Naive B cell (primary cell): ENCODE measurements at regions not wholly inside any gene's neighbourhood (a gene's known extent, or its start where the extent isn't known, plus 50 kb on each side); places are given as distances from the start of the nearest gene placed in this dataset.
A peak's percentile ranks its signal among the peaks of the same experiment; 100 is the strongest.
"Not testable (repeated sequence)": the region's sequence is repeated elsewhere in the genome, so short reads cannot be mapped to it uniquely, and the experiment has no call there.

Experiments used
- ATAC-seq, 2 donors: fragments of 150-1000 bp; cut with Tn5 transposase; 2 replicates each; pipeline ENCODE4 v1.10.0; 2021; ENCODE audit warnings: low read depth in 2 of 2, mild to moderate bottlenecking in 2 of 2, moderate library complexity in 2 of 2
- DNase-seq: peaks from one replicate; pipeline ENCODE4 v3.0.0; 2022
- H3K27ac Mint-ChIP-seq, 6 donors: one replicate each; pipeline ENCODE4 v1.8.0; 2020 to 2022; ENCODE audit warnings: mild to moderate bottlenecking in 6 of 6, mixed read lengths in 6 of 6, moderate library complexity in 5 of 6, inconsistent platforms in 2 of 6
- H3K27me3 Mint-ChIP-seq, 3 donors: one replicate each; pipeline ENCODE4 v1.8.0; 2021 to 2022; ENCODE audit warnings: mixed read lengths in 3 of 3, mild to moderate bottlenecking in 1 of 3
- H3K36me3 Mint-ChIP-seq, 2 donors: one replicate each; pipeline ENCODE4 v1.8.0; 2020 to 2022; ENCODE audit warnings: mixed read lengths in 2 of 2, inconsistent platforms in 1 of 2, mild to moderate bottlenecking in 1 of 2
- H3K4me1 Mint-ChIP-seq, 3 donors: one replicate each; pipeline ENCODE4 v1.8.0; 2020 to 2022; ENCODE audit warnings: mixed read lengths in 3 of 3, inconsistent platforms in 1 of 3, mild to moderate bottlenecking in 1 of 3, moderate library complexity in 1 of 3
- H3K4me3 Mint-ChIP-seq, 8 donors: one replicate each; pipeline ENCODE4 v1.8.0; 2020 to 2022; ENCODE audit warnings: mild to moderate bottlenecking in 8 of 8, mixed read lengths in 8 of 8, moderate library complexity in 8 of 8, inconsistent platforms in 2 of 8
- H3K9me3 Mint-ChIP-seq, 7 donors: one replicate each; pipeline ENCODE4 v1.8.0; 2020 to 2022; ENCODE audit warnings: mixed read lengths in 7 of 7, mild to moderate bottlenecking in 5 of 7, inconsistent platforms in 2 of 7, moderate library complexity in 1 of 7

- ATAC-seq = no peak
- Mint-ChIP-seq H3K27me3 (peaks cover 3 to 8% (median 7%) of the 10 kb centered on the region in 3 donors), H3K36me3 (no peaks in the 10 kb centered on the region), H3K9me3 (peaks cover 0 to 4% (median 0%) of the 10 kb centered on the region in 7 donors), H3K4me3 (no peak overlapping the region), H3K27ac (no peak overlapping the region), H3K4me1 (no peaks in the 10 kb centered on the region)
- no peak for DNase-seq
These were observed 55.7 kb upstream of the RNPC3 start for GRCh38 chr1:103469801-103470200.

- H3K4me3 Mint-ChIP-seq = no peak overlapping the region
- H3K27ac Mint-ChIP-seq = no peak overlapping the region
- H3K9me3 Mint-ChIP-seq = peaks cover 0 to 4% (median 0%) of the 10 kb centered on the region in 7 donors
- H3K36me3 Mint-ChIP-seq = no peaks in the 10 kb centered on the region
- H3K27me3 Mint-ChIP-seq = peaks cover 6 to 8% (median 7%) of the 10 kb centered on the region in 3 donors
- ATAC-seq (no peak), DNase-seq (no peak)
- no peaks in the 10 kb centered on the region for H3K4me1 Mint-ChIP-seq
These were observed 58.4 kb upstream of the RNPC3 start for GRCh38 chr1:103467100-103467499.

- no peaks in the 10 kb centered on the region for H3K4me1 Mint-ChIP-seq
- no peaks in the 10 kb centered on the region for H3K36me3 Mint-ChIP-seq
- DNase-seq (no peak), ATAC-seq (no peak)
- no peaks in the 10 kb centered on the region for H3K9me3 Mint-ChIP-seq
- peaks cover 0 to 3% (median 0%) of the 10 kb centered on the region in 3 donors for H3K27me3 Mint-ChIP-seq
- H3K4me3 Mint-ChIP-seq = no peak overlapping the region
- no peak overlapping the region for H3K27ac Mint-ChIP-seq
These were observed 64.1 kb upstream of the RNPC3 start for GRCh38 chr1:103461161-103462105.

- Mint-ChIP-seq H3K27ac (no peak overlapping the region), H3K4me1 (no peaks in the 10 kb centered on the region), H3K9me3 (no peaks in the 10 kb centered on the region), H3K4me3 (no peak overlapping the region), H3K27me3 (peaks cover 0 to 3% (median 0%) of the 10 kb centered on the region in 3 donors), H3K36me3 (no peaks in the 10 kb centered on the region)
- DNase-seq (no peak), ATAC-seq (no peak)
These were observed 65.0 kb upstream of the RNPC3 start for GRCh38 chr1:103460511-103460910.

- DNase-seq = no peak
- Mint-ChIP-seq H3K9me3 (no peaks in the 10 kb centered on the region), H3K36me3 (no peaks in the 10 kb centered on the region), H3K4me3 (no peak overlapping the region), H3K4me1 (no peaks in the 10 kb centered on the region), H3K27ac (no peak overlapping the region), H3K27me3 (peaks cover 0 to under 1% (median 0%) of the 10 kb centered on the region in 3 donors)
- ATAC-seq = no peak
These were observed 66.2 kb upstream of the RNPC3 start for GRCh38 chr1:103459346-103459745.

GRCh38 chr1:103457886-103458455, 67.5 kb upstream of the RNPC3 start:
- H3K4me3 Mint-ChIP-seq = no peak overlapping the region
- H3K9me3 Mint-ChIP-seq = no peaks in the 10 kb centered on the region
- H3K27me3 Mint-ChIP-seq = no peaks in the 10 kb centered on the region
- no peaks in the 10 kb centered on the region for H3K4me1 Mint-ChIP-seq
- H3K36me3 Mint-ChIP-seq = no peaks in the 10 kb centered on the region
- no peak for DNase-seq
- H3K27ac Mint-ChIP-seq = no peak overlapping the region
- no peak for ATAC-seq

GRCh38 chr1:103448560-103448959, 76.9 kb upstream of the RNPC3 start:
- H3K4me3 Mint-ChIP-seq = no peak overlapping the region
- no peak for DNase-seq
- no peak overlapping the region for H3K27ac Mint-ChIP-seq
- H3K4me1 Mint-ChIP-seq = no peaks in the 10 kb centered on the region
- H3K9me3 Mint-ChIP-seq = peaks cover 0 to 4% (median 0%) of the 10 kb centered on the region in 7 donors
- peaks cover 0 to 3% (median 0%) of the 10 kb centered on the region in 3 donors for H3K27me3 Mint-ChIP-seq
- no peak for ATAC-seq
- H3K36me3 Mint-ChIP-seq = no peaks in the 10 kb centered on the region

- no peaks in the 10 kb centered on the region for H3K36me3 Mint-ChIP-seq
- H3K4me3 Mint-ChIP-seq = no peak overlapping the region
- no peak for DNase-seq
- H3K27me3 Mint-ChIP-seq = peaks cover 0 to 6% (median 0%) of the 10 kb centered on the region in 3 donors
- H3K4me1 Mint-ChIP-seq = no peaks in the 10 kb centered on the region
- H3K9me3 Mint-ChIP-seq = peaks cover 0 to 4% (median 0%) of the 10 kb centered on the region in 7 donors
- peak overlapping the region in 1 of 6 donors; percentile 5 for H3K27ac Mint-ChIP-seq
- no peak for ATAC-seq
These were observed 78.0 kb upstream of the RNPC3 start for GRCh38 chr1:103447471-103447870.

- no peak overlapping the region for H3K4me3 Mint-ChIP-seq
These were observed 84.2 kb upstream of the RNPC3 start for GRCh38 chr1:103441342-103441741.

GRCh38 chr1:103436568-103437100, 88.9 kb upstream of the RNPC3 start:
- not testable (repeated sequence) for H3K36me3 Mint-ChIP-seq, H3K27ac Mint-ChIP-seq, H3K9me3 Mint-ChIP-seq, H3K4me1 Mint-ChIP-seq, H3K4me3 Mint-ChIP-seq, DNase-seq, ATAC-seq, H3K27me3 Mint-ChIP-seq

More at GRCh38 chr1:103441342-103441741, 84.2 kb upstream of the RNPC3 start:
- Mint-ChIP-seq H3K9me3 (no peaks in the 10 kb centered on the region), H3K27ac (no peak overlapping the region), H3K27me3 (peaks cover 0 to 9% (median 6%) of the 10 kb centered on the region in 3 donors), H3K36me3 (no peaks in the 10 kb centered on the region), H3K4me1 (no peaks in the 10 kb centered on the region)
- no peak for ATAC-seq
- no peak for DNase-seq

GRCh38 chr1:103435443-103435842, 90.1 kb upstream of the RNPC3 start:
- no peak overlapping the region for H3K4me3 Mint-ChIP-seq
- no peak for DNase-seq
- H3K9me3 Mint-ChIP-seq = peaks cover 0 to 5% (median 2%) of the 10 kb centered on the region in 7 donors

GRCh38 chr1:103424650-103425049, 100.8 kb upstream of the RNPC3 start:
- H3K27me3 Mint-ChIP-seq = no peaks in the 10 kb centered on the region
- no peak overlapping the region for H3K27ac Mint-ChIP-seq
- ATAC-seq = no peak
- no peaks in the 10 kb centered on the region for H3K4me1 Mint-ChIP-seq
- H3K9me3 Mint-ChIP-seq = peaks cover 2 to 11% (median 3%) of the 10 kb centered on the region in 7 donors
- no peaks in the 10 kb centered on the region for H3K36me3 Mint-ChIP-seq
- no peak for DNase-seq
- no peak overlapping the region for H3K4me3 Mint-ChIP-seq

More at GRCh38 chr1:103435443-103435842, 90.1 kb upstream of the RNPC3 start:
- ATAC-seq = no peak
- peaks cover 0 to 5% (median 0%) of the 10 kb centered on the region in 3 donors for H3K27me3 Mint-ChIP-seq
- no peaks in the 10 kb centered on the region for H3K4me1 Mint-ChIP-seq
- no peaks in the 10 kb centered on the region for H3K36me3 Mint-ChIP-seq
- no peak overlapping the region for H3K27ac Mint-ChIP-seq

- H3K4me1 Mint-ChIP-seq = no peaks in the 10 kb centered on the region
- H3K27ac Mint-ChIP-seq = no peak overlapping the region
- no peaks in the 10 kb centered on the region for H3K27me3 Mint-ChIP-seq
- H3K36me3 Mint-ChIP-seq = no peaks in the 10 kb centered on the region
- H3K4me3 Mint-ChIP-seq = no peak overlapping the region
- H3K9me3 Mint-ChIP-seq = peaks cover 0 to 8% (median 3%) of the 10 kb centered on the region in 7 donors
- ATAC-seq (no peak), DNase-seq (no peak)
These were observed 108.7 kb upstream of the RNPC3 start for GRCh38 chr1:103416681-103417286.
